ENCODE measurements at regions not wholly inside any gene's neighbourhood (a gene's known extent, or its start where the extent isn't known, plus 50 kb on each side); places are given as distances from the start of the nearest gene placed in this dataset.

- TF ChIP-seq CTCF (IDR thresholded peaks at IDR 0.05; ENCODE audit: extremely low read depth in 1 of 2, insufficient read depth in 1 of 2, low read depth in 1 of 2, low read length in 2 of 2) (no peak), POLR2A (IDR thresholded peaks at IDR 0.05; ENCODE audit: low read depth, low read length) (no peak), MAX (IDR thresholded peaks at IDR 0.05; ENCODE audit: insufficient read depth, insufficient read length) (no peak), EZH2 (IDR thresholded peaks at IDR 0.05; ENCODE audit: borderline replicate concordance, low read depth, low read length, severe bottlenecking) (no peak), POLR2AphosphoS5 (IDR thresholded peaks at IDR 0.05; ENCODE audit: insufficient read depth, low read depth, low read length) (no peak), FOS (IDR thresholded peaks at IDR 0.05; ENCODE audit: borderline replicate concordance, insufficient read depth, low read length) (no peak), MYC (IDR thresholded peaks at IDR 0.05; ENCODE audit: low read depth, low read length) (no peak)
Measured at GRCh38 chr4:3605491-3605890, 73.3 kb upstream of the LRPAP1 start.

Measured in endothelial cell of umbilical vein (primary cell).